Effector CD4-positive, alpha-beta T cell (primary cell): ENCODE measurements at regions not wholly inside any gene's neighbourhood (a gene's known extent, or its start where the extent isn't known, plus 50 kb on each side); places are given as distances from the start of the nearest gene placed in this dataset.

Experiments used
- DNase-seq: peaks from one replicate; pipeline ENCODE4 v3.0.0-alpha.2; 2020

- no peak for DNase-seq
These were observed 182.5 kb upstream of the SERP2 start for GRCh38 chr13:44191103-44191502.

GRCh38 chr13:44191504-44192171 is 182.0 kb upstream of the SERP2 start:
- no peak for DNase-seq

GRCh38 chr13:44193731-44194130 is 179.9 kb upstream of the SERP2 start:
- DNase-seq, result no peak

- no peak for DNase-seq
These were observed 178.4 kb upstream of the SERP2 start for GRCh38 chr13:44195245-44195644.

GRCh38 chr13:44196196-44196751 is 177.3 kb upstream of the SERP2 start:
- DNase-seq, result no peak

GRCh38 chr13:44197791-44198770 is 175.5 kb upstream of the SERP2 start:
- no peak for DNase-seq

- no peak for DNase-seq
These were observed 174.8 kb upstream of the SERP2 start for GRCh38 chr13:44198826-44199225.

- DNase-seq, result no peak
These were observed 173.9 kb upstream of the SERP2 start for GRCh38 chr13:44199627-44200207.

GRCh38 chr13:44206434-44206833 is 167.2 kb upstream of the SERP2 start:
- no peak for DNase-seq

- DNase-seq, result no peak
These were observed 166.1 kb upstream of the SERP2 start for GRCh38 chr13:44207476-44207875.

- no peak for DNase-seq
These were observed 163.1 kb upstream of the SERP2 start for GRCh38 chr13:44210525-44210924.

- DNase-seq, result no peak
These were observed 162.3 kb upstream of the SERP2 start for GRCh38 chr13:44211286-44211685.

GRCh38 chr13:44211704-44212346 is 161.8 kb upstream of the SERP2 start:
- no peak for DNase-seq

- no peak for DNase-seq
These were observed 160.8 kb upstream of the SERP2 start for GRCh38 chr13:44212633-44213396.

- no peak for DNase-seq
These were observed 155.0 kb upstream of the SERP2 start for GRCh38 chr13:44218501-44219240.

- no peak for DNase-seq
These were observed 153.8 kb upstream of the SERP2 start for GRCh38 chr13:44219577-44220548.

- no peak for DNase-seq
These were observed 152.7 kb upstream of the SERP2 start for GRCh38 chr13:44220948-44221347.

- no peak for DNase-seq
These were observed 152.0 kb upstream of the SERP2 start for GRCh38 chr13:44221657-44222056.

GRCh38 chr13:44223770-44224444 is 149.7 kb upstream of the SERP2 start:
- DNase-seq, result no peak
